ENCODE measurements at regions not wholly inside any gene's neighbourhood (a gene's known extent, or its start where the extent isn't known, plus 50 kb on each side); places are given as distances from the start of the nearest gene placed in this dataset.
"Not testable (repeated sequence)": the region's sequence is repeated elsewhere in the genome, so short reads cannot be mapped to it uniquely, and the experiment has no call there.

GRCh38 chr16:9014389-9014788 is 50.7 kb upstream of the USP7 start:
- intact Hi-C loops (cut with DNase I) = loop anchor here (5.0 kb wide), 1 partner anchor 352 kb away; no protein-coding TSS in a partner anchor
- no peak for DNase-seq (ENCODE audit: low spot score)

GRCh38 chr16:9015489-9015888 is 51.8 kb upstream of the USP7 start:
- no peak for DNase-seq (ENCODE audit: low spot score)
- intact Hi-C loops (cut with DNase I) = no loop called here

GRCh38 chr16:9016005-9016404 is 52.3 kb upstream of the USP7 start:
- intact Hi-C loops (cut with DNase I); DNase-seq (ENCODE audit: low spot score): not testable (repeated sequence)

GRCh38 chr16:9016824-9017223 is 53.1 kb upstream of the USP7 start:
- DNase-seq (ENCODE audit: low spot score) = no peak
- intact Hi-C loops (cut with DNase I) = no loop called here

GRCh38 chr16:9027070-9027799 is 63.5 kb upstream of the USP7 start:
- intact Hi-C loops (cut with DNase I) = no loop called here
- no peak for DNase-seq (ENCODE audit: low spot score)

- intact Hi-C loops (cut with DNase I); DNase-seq (ENCODE audit: low spot score): not testable (repeated sequence)
These were observed 63.0 kb upstream of the HAPSTR1 start for GRCh38 chr16:9028491-9028890.

- DNase-seq (ENCODE audit: low spot score) = no peak
- intact Hi-C loops (cut with DNase I) = no loop called here
These were observed 60.3 kb upstream of the HAPSTR1 start for GRCh38 chr16:9031107-9031506.

GRCh38 chr16:9033125-9033830 is 58.2 kb upstream of the HAPSTR1 start:
- intact Hi-C loops (cut with DNase I) = no loop called here
- no peak for DNase-seq (ENCODE audit: low spot score)

GRCh38 chr16:9034056-9034455 is 57.4 kb upstream of the HAPSTR1 start:
- no peak for DNase-seq (ENCODE audit: low spot score)

GRCh38 chr16:9035996-9036395 is 55.4 kb upstream of the HAPSTR1 start:
- DNase-seq (ENCODE audit: low spot score) = no peak
- intact Hi-C loops (cut with DNase I) = no loop called here

More at GRCh38 chr16:9034056-9034455, 57.4 kb upstream of the HAPSTR1 start:
- intact Hi-C loops (cut with DNase I) = no loop called here

GRCh38 chr16:9039210-9039609 is 52.2 kb upstream of the HAPSTR1 start:
- intact Hi-C loops (cut with DNase I) = no loop called here
- DNase-seq (ENCODE audit: low spot score) = no peak

GRCh38 chr16:9040800-9041412 is 50.5 kb upstream of the HAPSTR1 start:
- intact Hi-C loops (cut with DNase I) = no loop called here
- DNase-seq (ENCODE audit: low spot score) = no peak
